Liver (tissue), 3 donors: ENCODE measurements at regions not wholly inside any gene's neighbourhood (a gene's known extent, or its start where the extent isn't known, plus 50 kb on each side); places are given as distances from the start of the nearest gene placed in this dataset.

Experiments used
- EGR1 ChIP-seq, 2 donors: IDR thresholded peaks; 2 replicates each; pipeline ENCODE4 v1.6.1; 2016 to 2018; ENCODE audit warnings: antibody characterized with exemption in 2 of 2, low read depth in 2 of 2
- SP1 ChIP-seq: IDR thresholded peaks from 2 replicates; pipeline ENCODE4 v1.6.1; 2018; ENCODE audit warnings: antibody characterized with exemption, mild to moderate bottlenecking
- TF ChIP-seq, protein P1 (sequence below): fragments of 150-350 bp; IDR thresholded peaks from 2 replicates; pipeline ENCODE4 v1.5.1; 2017; ENCODE audit warnings: improper control_type of control experiment, low read depth, low read length; ENCODE audit not compliant: missing input control
- TF ChIP-seq, protein P2 (sequence below): IDR thresholded peaks from 2 replicates; pipeline ENCODE4 v1.6.1; 2016; ENCODE audit warnings: antibody characterized with exemption
- donor health status: healthy.
- donor health status: healthy.

DNA sequence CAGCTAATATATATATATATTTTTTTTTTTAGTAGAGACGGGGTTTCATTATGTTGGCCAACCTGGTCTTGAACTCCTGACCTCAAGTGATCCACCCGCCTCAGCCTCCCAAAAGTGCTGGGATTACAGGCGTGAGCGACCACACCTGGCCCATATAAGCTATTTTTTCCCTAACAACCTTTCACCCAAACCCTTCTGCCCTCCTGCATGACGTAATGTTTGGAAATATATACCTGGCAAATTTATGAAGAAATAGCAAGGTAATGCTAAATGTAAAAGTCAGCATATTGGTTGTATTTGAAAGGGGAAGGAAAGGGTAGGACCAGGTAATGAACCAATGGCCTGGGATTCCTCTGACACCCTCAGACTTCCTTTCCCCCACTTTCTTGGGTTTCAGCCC lies 325.5 kb upstream of the ARID1B start:
- TF ChIP-seq, protein P1, sequence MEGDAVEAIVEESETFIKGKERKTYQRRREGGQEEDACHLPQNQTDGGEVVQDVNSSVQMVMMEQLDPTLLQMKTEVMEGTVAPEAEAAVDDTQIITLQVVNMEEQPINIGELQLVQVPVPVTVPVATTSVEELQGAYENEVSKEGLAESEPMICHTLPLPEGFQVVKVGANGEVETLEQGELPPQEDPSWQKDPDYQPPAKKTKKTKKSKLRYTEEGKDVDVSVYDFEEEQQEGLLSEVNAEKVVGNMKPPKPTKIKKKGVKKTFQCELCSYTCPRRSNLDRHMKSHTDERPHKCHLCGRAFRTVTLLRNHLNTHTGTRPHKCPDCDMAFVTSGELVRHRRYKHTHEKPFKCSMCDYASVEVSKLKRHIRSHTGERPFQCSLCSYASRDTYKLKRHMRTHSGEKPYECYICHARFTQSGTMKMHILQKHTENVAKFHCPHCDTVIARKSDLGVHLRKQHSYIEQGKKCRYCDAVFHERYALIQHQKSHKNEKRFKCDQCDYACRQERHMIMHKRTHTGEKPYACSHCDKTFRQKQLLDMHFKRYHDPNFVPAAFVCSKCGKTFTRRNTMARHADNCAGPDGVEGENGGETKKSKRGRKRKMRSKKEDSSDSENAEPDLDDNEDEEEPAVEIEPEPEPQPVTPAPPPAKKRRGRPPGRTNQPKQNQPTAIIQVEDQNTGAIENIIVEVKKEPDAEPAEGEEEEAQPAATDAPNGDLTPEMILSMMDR: no peak
- TF ChIP-seq, protein P2, sequence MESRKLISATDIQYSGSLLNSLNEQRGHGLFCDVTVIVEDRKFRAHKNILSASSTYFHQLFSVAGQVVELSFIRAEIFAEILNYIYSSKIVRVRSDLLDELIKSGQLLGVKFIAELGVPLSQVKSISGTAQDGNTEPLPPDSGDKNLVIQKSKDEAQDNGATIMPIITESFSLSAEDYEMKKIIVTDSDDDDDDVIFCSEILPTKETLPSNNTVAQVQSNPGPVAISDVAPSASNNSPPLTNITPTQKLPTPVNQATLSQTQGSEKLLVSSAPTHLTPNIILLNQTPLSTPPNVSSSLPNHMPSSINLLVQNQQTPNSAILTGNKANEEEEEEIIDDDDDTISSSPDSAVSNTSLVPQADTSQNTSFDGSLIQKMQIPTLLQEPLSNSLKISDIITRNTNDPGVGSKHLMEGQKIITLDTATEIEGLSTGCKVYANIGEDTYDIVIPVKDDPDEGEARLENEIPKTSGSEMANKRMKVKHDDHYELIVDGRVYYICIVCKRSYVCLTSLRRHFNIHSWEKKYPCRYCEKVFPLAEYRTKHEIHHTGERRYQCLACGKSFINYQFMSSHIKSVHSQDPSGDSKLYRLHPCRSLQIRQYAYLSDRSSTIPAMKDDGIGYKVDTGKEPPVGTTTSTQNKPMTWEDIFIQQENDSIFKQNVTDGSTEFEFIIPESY: no peak
- no peak for TF ChIP-seq EGR1 (IDR thresholded peaks at IDR 0.05; ENCODE audit: low read depth in 2 of 2)
- no peak for TF ChIP-seq SP1
